ENCODE measurements at regions not wholly inside any gene's neighbourhood (a gene's known extent, or its start where the extent isn't known, plus 50 kb on each side); places are given as distances from the start of the nearest gene placed in this dataset.

- no peak for ATAC-seq (ENCODE audit: poor library complexity)
- peak; percentile 20 for DNase-seq
- intact Hi-C loops (cut with DNase I): no loop called here
Measured at GRCh38 chr22:49550141-49550430, 277.6 kb downstream of the BRD1 start.

DNA sequence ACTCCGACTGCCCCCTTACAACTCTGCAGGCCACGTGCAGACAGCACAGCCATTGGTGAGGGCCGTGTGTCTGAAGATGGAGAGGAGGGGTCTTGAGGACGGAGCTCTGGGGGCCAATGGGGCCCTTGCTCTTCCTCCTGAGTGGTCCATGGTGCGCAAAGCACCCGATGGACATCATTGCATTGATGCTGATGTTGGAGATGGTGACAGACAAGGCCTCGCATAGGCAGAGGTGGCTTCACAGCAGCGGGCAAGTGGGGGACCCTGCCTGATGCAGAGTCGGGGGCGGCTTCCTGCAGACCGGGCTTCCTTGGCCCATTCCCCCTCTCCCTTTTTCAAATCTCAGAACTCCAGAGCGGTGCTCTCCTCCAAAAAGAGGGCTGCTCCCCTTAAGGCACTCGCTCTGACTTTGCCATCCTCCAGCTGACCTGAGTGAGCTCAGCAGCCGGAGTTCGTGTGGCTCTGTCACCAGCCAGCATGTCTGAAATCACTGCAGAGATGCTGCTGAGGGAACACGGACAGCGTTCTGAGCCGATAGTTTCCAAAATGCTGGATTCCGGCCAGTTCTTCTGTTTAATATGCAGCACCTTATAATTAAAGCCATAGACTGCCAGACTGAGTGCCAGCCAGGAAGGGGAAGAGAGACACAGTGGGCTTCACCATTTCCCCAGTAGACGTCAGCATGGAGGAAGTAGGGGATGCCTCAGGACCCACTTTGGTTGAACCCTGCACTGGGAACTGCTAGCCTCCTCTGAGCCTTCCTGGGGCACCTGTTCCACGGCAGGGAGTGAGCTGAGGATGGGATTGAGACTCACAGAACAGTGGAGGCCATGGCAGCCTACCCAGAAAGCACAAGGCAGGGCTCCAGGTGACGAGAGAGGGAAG lies 278.2 kb downstream of the BRD1 start:
- ATAC-seq (ENCODE audit: poor library complexity) (no peak), DNase-seq (no peak)
- intact Hi-C loops (cut with DNase I): no loop called here

DNA sequence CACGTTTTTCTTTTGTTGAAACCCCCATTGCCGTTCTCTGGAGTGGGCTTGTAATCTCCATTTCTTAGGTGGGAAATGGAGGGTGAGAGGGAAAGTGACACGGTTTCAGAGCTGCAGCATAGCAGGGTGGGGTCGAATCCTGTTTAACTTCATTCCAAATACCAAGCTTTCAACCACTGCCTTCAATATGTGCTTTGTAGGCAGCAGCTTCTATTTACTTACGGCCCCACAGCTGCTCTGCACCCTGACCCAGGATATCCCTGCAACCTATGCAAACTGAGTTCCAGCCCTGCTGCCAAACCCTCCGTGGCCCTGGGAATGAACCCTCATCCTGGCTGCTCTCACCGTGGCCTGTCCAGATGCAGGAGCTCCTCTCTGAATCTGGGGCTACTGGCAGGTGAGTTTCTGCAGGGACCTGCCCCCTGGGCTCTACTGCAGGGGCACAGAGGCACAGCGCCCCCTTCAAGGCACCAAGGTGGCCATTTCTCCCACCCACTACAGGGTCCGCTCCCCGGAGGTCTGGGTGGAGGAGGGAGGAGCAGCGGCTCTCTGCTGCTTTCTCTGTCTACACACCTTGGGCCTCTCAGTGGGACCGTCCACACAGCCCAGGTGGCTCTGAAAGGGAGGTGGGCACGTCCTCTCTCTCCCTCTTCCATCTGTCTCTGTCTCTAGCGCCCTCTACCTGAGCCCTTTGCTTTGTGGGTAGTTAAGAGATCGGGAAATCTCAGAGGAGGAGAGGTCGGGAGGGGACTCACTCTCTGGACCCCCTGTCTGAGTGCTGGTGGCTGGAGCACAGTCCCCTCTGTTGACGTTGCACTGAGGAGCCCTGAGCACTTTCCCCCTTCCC lies 279.1 kb downstream of the BRD1 start:
- intact Hi-C loops (cut with DNase I): no loop called here
- ATAC-seq (ENCODE audit: poor library complexity) (no peak), DNase-seq (peak; percentile 23)

- ATAC-seq (ENCODE audit: poor library complexity): no peak
- intact Hi-C loops (cut with DNase I): no loop called here
- DNase-seq: peak; percentile 26
Measured at GRCh38 chr22:49547751-49548239, 279.9 kb downstream of the BRD1 start.

DNA sequence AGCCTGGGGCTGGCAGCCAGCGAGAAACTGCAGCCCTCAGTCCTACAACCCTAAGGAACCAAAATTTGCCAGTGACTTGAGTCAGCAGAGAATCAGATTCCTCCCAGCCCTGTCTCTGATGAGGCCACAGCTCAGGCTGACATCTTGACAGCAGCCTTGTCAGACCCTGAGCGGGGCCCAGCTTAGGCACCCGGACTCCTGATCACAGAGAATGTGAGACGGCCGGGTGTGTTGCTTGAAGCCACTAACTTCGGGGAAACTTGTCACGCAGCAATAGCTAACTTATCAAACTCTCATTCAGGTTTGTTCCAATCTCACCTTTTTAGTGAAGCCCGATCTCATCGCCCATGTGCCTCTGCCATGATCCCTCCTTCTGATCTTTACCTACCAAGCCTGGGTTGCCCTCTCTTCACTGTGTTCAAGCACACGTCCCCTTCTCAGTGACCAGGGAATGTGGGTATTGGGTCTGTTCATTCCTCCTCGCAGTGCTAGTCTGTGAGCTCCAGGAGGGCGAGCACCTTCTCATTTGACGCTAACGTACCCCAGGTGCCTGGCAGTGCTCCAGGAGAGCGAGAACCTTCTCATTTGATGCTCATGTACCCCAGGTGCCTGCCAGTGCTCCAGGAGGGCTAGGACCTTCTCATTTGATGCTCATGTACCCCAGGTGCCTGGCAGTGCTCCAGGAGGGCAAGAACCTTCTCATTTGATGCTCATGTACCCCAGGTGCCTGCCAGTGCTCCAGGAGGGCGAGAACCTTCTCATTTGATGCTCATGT lies 280.7 kb downstream of the BRD1 start:
- intact Hi-C loops (cut with DNase I): no loop called here
- peak; percentile 23 for DNase-seq
- ATAC-seq (ENCODE audit: poor library complexity): no peak

- ATAC-seq (ENCODE audit: poor library complexity): no peak
- DNase-seq: peak; percentile 17
- intact Hi-C loops (cut with DNase I): no loop called here
Measured at GRCh38 chr22:49545606-49546005, 282.1 kb downstream of the BRD1 start.

- intact Hi-C loops (cut with DNase I): no loop called here
- DNase-seq (peak; percentile 10), ATAC-seq (ENCODE audit: poor library complexity) (no peak)
Measured at GRCh38 chr22:49544286-49544685, 283.4 kb downstream of the BRD1 start.

DNA sequence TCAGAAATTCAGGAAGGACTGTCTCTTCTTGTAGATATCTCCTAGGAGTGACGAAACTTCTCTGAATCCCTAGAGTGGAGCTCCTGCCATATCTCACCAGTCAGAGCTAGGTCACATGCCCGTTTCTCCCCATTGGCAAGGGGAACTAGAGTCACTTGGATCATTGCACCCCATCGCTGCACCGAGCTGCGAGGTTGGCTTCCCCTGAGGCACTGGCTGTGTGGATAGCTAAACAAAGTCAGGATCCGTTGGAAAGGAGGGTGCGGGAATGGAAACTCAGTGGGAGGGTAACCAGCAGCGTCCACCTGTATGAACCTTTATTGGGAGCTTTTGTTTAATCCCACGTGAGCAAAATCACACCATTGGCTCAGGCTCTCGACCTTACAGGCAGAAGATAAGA lies 283.8 kb downstream of the BRD1 start:
- intact Hi-C loops (cut with DNase I): no loop called here
- ATAC-seq (ENCODE audit: poor library complexity) (no peak), DNase-seq (peak; percentile 6)

DNA sequence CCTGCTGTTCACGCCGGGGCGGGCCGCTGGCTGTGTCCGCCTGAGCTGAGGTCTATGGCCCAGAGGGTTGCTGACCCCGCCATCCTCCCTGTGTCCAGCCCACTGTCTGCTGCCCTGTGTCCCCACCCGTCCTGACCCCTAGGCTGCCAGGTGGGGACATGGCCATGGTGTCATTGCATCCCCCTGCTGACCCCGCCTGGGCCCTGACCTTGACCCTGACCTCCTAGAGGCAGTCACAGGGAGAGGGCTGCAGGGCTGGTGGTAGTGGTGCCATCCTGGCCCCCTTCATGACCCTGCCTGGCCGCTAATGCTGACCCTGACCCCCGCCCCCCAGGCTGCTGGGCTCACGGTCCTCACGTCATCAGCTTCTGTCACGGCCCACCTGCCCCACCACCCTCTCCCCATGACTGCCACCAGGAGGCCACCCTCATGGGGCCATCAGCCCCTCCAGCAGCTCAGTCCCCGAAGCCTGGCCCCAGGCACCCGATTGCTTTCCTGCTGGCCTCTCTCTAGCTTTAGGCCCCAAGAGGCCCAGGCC lies 285.9 kb downstream of the BRD1 start:
- intact Hi-C loops (cut with DNase I): no loop called here
- peak; percentile 25 for DNase-seq
- ATAC-seq (ENCODE audit: poor library complexity): no peak

DNA sequence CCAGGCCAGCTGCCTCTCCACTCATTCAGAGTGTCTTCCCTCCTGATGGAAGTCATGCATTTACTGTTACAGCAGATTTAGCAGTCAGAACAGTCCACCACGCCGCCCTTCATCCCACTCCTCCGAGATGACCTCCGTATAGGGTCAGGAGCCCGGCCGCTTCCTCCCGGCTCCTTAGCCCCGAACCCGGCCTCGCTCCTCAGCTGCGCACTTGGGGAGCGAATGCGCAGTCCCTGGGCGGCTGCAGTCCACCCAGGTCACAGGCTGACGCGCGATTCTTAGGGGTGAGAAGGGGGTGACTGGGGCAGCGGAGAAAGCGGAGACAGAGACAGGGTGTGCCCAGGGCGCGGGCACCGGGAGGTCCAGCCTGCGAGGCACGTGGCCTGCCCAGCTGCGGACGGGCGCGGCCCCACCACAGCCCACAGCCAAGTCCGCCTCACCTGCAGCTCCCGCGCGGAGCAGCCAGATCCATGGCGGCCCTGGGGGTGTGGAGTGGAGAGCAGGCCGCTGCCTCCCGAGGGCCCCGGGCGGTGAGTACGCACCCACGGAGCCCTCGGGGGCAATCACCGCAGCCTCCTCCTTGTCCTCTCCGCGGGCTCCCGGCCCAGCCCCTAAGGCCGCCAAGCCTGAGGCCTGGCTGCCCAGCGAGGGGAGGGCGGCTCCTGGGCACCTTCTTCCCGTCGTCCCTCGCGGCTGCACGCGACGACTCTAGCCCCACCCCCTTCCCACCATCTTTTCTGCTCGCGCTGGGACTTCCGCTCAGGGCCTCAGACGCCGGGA lies 286.6 kb downstream of the BRD1 start:
- intact Hi-C loops (cut with DNase I): no loop called here
- DNase-seq: peak; percentile 27
- ATAC-seq (ENCODE audit: poor library complexity): no peak

DNA sequence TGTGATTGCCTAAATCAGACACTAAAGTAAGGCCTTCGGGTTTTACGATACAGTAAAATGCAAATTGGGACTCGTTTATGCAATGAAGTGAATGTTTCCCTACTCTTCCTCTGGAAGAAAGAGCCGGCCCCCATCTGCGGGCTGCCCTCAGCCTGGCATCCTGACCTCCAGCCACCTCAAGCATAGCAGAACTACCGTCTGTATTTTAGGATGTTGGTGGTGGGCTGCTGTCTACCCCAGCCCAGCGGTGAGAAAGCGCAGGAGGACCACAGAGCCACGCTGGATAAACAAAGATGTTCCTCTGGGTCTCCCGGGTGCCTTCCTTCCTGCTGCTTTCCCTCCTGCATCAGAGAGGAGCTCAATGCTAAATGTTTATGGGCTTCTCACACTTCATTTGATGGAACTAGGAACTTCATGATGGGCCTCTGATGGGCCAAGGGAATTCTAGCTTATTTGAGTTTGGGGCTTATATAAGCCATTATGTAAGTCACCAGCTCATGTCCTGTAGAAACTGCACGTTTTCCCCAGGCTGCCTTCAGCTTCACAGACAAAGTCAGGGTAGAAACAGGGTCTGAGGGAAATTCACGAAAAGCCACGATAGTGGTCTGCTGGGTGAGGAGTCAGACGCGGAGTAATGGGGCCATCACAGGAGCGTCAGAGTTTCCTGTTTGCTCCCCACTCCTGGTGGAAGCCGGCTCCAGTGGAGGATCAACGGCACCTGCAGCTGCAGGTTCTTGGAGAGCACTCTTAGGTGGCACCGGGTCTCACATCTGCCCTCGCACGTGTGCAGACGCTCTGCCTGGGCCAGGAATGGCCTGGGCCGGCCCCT lies 287.4 kb downstream of the BRD1 start:
- ATAC-seq (ENCODE audit: poor library complexity) (no peak), DNase-seq (no peak)
- intact Hi-C loops (cut with DNase I): no loop called here

DNA sequence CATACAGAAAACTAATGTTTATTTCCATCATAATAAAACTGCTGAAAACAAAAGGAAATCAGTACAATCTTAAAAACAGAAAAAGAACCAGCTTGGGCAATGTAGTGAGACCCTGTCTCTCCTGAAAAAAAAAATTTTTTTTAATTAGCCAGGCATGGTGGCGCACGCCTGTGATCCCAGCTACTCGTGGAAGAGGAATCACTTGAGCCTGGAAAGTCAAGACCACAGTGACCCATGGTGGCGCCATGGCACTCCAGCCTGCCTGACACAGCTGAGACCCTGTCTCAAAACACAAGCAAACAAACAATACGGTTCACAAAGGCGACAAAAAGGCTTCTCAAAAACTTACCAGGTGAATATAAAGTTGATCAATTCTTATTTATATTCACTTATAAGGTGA lies 289.7 kb downstream of the BRD1 start:
- DNase-seq: no peak
- ATAC-seq (ENCODE audit: poor library complexity): no peak
- intact Hi-C loops (cut with DNase I): no loop called here

- intact Hi-C loops (cut with DNase I): no loop called here
- ATAC-seq (ENCODE audit: poor library complexity): no peak
- no peak for DNase-seq
Measured at GRCh38 chr22:49536571-49537131, 291.0 kb downstream of the BRD1 start.

- ATAC-seq (ENCODE audit: poor library complexity) (no peak), DNase-seq (no peak)
- intact Hi-C loops (cut with DNase I): no loop called here
Measured at GRCh38 chr22:49535527-49536125, 292.0 kb downstream of the BRD1 start.

DNA sequence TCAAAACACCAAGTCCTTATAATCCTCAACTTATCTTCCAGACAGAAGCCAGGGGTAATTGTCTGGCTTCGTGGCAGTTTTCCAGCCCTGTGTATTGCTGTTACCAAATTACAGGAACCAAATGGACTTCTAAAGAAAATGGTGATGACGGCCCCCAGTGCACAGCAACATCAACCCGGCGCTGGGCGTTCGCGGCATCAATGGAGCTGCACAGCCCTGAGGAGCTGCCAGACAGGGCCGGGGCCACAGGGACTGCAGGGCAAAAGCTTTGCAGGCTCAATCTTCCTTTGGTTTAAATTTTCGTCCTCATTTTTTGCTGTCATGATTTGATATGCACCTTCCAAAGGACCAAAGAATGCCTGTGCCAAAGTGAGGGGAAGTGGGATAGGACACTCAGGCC lies 292.5 kb downstream of the BRD1 start:
- intact Hi-C loops (cut with DNase I): no loop called here
- DNase-seq (no peak), ATAC-seq (ENCODE audit: poor library complexity) (no peak)

GRCh38 chr22:49534386-49534785 lies 293.3 kb downstream of the BRD1 start:
- intact Hi-C loops (cut with DNase I): no loop called here
- DNase-seq: no peak
- no peak for ATAC-seq (ENCODE audit: poor library complexity)

DNA sequence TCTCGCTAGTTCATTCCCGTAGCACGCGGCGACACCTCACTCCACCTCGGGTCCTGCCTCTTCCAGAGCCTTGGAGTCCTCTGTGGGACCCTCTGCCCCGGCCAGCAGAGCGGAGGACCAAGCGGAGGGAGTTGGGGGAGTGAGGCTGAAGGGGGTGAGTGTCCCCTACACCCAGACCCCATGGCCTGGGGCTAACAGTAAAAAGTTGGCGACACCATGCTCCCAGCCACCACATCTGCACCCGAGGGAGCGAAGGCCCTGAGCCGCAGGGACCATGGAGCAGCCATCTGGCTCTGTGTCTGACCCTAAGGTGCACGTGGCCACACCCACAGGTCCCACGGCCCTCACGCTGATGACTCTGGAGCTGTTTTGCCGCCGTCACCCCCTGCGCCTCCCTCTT lies 293.8 kb downstream of the BRD1 start:
- intact Hi-C loops (cut with DNase I): no loop called here
- DNase-seq (no peak), ATAC-seq (ENCODE audit: poor library complexity) (no peak)
